Cerebellar cortex (tissue), 1 donor: ENCODE measurements at regions not wholly inside any gene's neighbourhood (a gene's known extent, or its start where the extent isn't known, plus 50 kb on each side); places are given as distances from the start of the nearest gene placed in this dataset.

Experiments used
- DNase-seq: peaks from one replicate; pipeline ENCODE4 v3.0.0-alpha.2; 2015; ENCODE audit warnings: low spot score

DNA sequence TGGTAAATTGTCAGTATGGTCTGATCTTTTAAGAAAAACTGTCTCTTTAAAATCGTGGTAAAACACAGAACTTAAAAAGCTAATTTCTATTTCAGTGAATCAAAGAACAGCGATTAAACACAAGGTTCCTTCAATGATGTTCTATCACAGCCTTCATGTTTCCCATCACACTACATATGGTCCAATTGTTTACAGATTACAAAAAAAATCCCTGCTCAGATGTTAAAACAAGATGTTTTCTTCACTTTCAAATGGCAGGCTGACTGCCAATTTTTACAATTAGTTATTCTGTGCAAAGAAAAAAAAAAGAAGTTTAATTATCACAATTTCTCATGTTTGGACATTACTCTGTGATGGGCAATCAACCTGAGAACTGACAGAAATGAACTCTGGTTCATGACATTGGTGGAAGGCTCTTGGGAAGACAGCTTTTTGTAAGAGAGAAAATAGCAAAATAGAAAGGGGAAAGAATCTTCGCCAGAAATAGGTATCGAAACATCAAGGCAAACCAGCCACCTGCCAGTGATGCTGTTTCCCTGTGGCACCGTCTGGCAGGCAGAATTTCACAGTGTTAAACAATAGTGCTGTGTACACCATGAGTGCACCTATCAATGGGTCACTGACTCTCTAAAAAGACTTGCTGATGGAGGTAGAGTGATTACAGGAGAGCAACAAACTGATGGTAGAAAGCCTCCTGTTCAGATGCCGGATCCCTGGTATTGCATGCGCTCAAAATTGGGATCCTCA is 1020.0 kb upstream of the ARRDC3 start:
- no peak for DNase-seq

DNA sequence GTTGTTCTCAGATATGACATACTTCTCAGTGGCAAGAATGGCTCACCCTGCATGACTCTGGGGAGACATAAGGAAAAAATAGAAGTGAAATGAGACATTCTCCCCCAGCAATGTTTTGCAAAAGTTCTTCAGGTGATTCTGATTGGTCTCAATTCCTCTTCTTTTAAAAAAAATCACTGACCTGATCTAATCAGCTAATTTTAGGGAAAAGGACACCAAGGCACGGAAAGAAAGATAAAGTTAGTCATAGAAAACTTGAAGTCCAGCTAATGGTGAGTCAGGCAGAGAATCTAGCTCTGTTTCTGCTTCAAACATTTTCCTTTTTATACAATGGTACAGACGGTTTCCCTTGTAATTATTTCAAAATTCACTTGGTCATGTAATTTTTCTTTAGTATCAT is 1018.9 kb upstream of the ARRDC3 start:
- DNase-seq: no peak

DNA sequence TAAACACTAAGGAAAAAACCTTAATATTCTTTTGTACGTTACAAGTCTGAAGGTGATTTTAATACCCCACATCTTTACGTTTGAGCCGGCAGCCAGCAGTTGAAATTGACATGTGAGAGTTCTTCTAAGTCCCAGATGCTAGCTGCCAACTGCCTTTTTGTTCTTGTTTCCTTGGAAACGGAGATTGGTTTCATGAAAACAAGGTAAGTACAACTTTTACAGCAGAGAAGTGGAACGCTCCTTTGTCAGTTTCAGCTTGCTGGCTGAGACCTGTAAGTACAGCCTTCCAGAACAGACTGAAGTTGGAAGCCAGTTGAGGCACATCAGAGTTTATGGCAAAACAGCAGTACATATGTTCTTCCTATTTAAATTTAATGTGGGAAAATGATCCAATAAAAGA is 1018.4 kb upstream of the ARRDC3 start:
- peak; percentile 7 for DNase-seq

DNA sequence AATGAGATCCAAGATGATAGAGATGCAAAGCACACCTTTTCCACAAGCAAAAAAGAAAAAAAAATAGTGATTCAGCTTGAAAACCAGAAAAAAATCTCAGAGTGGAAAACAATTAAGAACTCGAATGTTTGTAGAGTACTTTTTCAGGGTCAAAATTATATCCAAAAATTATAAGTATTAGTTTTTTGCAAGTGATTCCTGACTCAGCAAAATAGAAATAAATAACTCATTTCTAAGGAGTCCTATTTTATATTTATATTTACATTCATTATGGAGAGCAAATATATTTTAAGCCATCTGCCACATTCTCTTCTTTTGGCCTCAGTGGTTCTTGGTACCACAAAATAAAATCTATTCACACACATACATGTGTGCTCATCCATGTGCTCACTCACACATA is 1011.8 kb upstream of the ARRDC3 start:
- DNase-seq: no peak

DNA sequence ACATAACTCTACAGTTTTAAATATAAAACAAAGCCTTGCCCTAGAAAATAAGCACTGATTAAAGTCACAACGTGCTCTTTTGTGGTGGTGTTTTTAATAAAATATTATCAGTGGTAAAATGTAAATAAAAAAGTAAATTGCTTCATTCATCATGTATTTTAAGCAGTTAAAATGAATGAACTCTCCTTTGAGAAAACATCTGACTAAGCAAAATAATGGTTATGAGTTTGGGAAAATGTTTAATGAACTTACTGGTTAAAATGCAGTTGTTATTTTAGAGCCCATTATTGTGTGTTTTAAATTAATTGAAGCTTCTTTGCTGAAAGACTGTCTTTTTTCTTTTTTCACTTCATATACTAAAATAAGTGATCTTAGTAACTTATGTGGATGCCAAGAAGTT is 1007.5 kb upstream of the ARRDC3 start:
- no peak for DNase-seq

DNA sequence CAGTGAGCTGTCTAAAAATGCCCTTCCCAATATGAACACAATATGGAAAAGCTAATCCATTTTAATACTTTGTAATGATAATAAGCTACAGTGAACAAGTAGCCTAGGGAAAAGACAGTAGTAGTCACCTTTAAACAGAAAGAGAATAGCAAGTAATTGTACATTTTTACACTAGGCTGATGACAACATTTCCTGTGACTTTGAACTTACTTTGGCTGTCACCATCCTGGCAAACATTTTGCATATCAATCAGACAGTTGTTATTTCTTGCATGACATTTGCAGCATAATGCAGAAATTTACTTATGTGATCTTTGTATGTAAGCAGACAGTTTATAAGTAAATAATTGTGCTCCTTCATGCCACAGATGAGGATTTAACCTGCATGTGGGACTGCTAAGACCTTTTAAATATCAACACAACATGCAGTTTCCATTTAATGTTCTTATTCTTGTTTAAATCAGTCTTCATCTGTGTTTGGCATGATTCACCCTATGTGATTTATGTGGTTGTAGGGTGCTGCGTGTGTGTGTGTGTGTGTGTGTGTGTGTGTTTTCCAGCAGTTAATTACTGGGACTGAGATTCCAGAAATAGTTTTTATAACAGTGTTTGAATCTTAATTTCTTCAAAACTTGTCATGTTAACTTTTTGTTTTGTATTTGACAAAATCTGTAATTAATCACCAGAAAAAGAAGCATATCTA is 997.1 kb upstream of the ARRDC3 start:
- DNase-seq: no peak

DNA sequence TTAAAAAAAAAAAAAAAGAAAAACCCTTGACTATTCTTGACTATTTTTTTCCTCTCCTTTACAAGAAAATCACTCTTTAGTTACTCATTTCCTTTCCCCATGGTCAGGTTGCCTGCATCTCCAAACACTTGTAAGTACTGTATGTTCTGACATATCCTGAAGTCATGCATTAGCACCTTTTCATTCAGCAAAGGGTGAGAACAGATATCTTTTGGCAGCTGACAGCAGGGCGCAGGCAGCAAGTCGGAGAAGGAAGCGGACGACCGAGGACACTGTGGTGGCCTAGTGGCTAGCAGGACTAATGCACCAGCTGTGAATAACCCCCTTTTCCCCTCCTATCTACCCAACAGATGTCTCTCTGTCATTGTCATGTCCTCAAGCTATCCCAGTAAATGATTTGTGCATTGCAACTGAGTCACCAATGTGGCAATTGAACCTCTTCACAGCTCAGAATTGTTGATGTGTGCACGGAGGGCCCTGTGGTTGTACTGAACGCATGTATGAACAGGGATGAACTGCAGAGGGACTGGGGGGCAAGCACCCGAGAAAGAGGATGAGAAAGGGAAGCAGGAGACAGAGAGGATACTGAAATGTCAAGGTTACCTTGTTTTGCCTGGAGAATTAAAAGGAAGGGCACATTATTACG is 996.0 kb upstream of the ARRDC3 start:
- no peak for DNase-seq

DNA sequence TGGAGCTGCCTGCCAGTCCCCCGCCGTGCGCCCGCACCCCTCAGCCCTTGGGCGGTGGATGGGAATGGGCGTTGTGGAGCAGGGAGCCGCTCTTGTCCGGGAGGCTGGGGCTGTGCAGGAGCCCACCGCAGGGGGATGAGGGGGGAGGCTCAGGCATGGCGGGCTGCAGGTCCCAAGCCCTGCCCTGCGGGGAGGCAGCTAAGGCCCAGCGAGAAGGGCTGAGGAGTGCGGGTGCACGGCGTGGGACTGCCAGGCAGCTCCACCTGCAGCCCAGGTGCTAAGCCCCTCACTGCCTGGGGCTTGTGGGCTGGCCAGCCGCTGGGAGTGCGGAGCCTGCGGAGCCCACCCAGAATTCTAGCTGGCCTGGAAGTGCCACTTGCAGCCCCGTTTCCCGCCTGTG is 991.7 kb upstream of the ARRDC3 start:
- DNase-seq: no peak

DNA sequence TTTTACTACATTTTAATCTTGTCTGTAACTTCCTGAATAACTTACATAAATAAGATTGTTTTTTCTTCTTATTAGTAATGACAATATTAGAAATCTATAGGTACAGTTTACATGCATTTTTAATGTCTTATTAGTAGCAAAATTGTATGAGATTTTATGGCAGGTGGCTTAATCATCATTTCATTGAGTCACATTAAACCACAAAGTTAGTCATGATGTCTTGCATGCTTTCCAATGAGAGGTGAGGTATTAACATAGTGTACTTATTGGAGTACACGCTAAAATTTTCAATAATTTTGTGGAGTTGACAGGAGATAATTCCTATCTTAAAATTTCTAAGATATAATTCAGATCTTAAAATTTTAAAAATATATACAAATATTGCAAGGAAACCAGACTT is 989.6 kb upstream of the ARRDC3 start:
- DNase-seq: no peak

DNA sequence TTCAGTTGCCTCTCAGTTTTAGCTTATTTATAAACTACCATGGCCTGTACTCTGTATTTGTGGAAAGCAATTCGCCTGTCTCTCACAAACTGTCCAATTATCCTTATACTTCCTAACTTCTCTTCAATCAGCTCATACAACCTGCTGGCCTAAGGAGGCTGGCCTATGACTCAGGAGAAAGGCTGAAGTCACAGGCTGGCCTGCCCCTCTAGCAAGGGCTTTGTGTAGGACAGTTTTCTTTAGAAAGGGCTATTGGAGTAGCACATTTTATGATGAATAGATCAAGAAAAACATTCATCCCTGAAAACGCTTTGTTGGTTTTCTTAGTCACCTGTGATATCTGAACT is 988.7 kb upstream of the ARRDC3 start:
- no peak for DNase-seq

DNA sequence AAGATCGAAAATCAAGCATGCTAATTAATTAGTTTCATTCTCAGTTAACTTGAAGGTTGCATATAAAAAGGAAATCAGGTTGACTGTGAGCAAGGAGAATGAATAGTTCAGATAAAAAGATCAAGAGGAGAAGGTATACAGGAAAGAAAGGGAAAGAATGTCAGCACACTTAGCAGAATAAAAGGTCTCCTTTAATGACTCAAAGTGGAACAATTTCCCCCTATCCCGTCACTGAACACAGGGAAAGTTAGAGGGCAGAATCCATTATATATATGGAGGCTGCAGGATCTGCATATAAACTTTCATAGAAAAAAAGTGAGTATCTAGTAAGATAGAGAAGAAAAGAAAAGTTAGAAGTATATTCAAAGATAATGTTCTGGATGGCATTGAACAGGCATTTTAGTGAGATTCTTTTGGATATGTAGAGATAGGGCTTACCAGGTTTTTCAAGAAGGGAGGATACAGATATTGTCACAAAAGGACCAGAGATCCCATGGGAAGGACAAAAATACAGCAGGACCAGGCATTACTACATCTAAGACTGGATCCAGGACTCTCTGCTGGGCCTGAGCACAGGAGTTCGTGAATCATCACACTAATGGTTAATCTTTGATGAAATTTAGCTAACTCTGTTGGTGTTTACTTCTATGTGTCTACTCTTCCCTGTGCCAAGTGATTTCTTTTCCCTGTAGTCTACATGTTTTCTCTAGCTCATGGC is 988.2 kb upstream of the ARRDC3 start:
- DNase-seq: no peak

DNA sequence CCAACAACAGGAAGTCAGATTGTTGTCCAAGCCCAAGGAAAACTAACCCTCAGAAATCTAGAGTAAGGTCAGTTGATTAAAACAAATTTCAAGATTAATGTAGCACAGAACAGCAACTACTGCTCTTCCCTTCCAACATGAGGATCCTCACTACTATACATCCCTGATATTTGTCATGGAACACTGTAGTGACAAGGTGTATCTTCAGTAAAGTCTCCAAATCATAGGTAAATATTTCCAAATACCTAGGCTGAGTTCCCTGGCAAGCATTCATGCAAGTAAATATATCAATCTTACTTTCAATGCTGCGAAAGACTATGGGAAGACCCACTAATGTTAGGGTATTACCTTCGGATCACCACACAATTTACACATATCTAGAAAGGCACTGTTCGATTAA is 986.9 kb upstream of the ARRDC3 start:
- DNase-seq: no peak

DNA sequence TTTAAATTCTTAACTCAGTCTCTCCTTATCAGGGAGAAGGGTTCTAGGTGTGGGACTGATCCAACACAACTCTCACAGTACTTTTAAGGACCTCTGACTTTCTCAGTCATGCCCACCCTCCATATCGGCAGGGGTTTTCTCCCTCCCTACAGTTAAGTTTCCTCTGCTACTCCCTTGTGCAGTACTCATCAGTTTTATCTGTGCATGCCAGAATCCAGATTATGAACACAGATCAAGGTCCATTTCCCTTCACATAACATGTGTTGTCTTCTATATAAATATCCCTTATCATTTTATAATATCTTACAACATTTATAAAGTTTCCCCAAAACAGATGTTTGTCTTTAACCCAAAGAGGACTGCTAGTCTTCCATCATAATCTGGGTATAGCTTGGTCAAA is 986.5 kb upstream of the ARRDC3 start:
- DNase-seq: no peak

DNA sequence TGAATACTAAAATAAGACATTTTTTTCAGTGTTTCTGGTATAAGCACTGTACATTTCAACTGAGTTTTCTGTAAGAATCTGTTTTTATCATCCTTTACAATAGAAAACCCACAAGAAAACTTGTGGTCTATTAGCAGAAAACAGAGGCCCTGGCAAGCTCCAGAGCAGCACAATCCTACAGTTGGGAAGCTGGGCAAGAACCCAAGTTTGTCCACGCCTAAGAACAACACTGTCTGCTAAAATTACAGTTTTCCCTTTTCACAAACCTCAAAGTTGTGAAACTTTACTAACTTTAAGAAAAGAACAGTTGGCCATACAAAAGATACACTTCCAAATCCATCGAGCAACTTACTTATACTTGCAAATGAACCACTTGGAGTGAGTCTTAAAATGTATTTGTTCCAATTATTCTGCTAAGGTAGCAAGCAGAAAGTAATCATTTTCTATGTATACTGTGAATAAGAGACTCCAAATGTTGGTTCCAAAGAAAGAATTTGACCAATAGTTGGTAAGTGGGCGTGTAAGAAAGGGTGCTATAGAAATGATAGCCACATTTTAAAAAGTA is 982.0 kb upstream of the ARRDC3 start:
- DNase-seq: peak; percentile 8

DNA sequence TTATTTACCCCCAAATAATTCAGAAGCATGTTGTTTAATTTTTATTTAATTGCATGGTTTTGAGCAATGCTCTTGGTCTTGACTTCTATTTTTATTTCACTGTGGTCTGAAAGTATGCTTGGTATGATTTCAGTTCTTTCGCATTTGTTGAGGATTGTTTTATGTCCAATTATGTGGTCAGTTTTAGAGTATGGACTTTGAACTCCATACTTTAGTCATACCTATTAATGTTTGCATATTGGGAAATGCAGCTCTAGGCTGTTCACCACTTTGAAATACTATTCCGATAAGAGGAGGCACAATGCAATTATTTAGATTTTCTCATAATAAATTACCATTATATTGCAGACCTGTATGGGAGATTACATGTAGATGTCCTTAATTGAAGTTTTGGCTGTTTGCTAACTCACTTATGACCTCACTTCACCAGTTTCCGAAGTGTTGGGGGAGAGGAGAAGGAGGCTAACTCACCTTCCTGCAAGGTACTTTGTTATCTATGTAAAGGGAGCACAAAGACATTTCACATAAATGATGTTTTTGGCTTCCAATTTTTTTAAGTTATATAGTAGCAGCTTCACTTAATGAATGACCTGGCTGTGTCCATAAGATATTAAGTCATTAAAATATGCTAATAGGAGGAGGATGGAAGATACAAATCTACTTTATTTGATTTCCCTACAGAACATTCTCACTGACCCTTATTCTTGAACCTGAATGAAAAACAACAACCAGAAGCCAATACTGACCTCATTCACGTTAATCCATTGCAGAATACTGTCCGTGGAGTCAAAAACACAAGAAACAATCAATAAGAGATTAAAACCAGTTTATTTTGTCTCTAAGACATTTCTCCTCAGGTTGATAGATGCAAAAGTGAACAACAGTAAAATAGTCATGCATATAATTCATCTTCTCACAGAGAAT is 970.3 kb upstream of the ARRDC3 start:
- no peak for DNase-seq

DNA sequence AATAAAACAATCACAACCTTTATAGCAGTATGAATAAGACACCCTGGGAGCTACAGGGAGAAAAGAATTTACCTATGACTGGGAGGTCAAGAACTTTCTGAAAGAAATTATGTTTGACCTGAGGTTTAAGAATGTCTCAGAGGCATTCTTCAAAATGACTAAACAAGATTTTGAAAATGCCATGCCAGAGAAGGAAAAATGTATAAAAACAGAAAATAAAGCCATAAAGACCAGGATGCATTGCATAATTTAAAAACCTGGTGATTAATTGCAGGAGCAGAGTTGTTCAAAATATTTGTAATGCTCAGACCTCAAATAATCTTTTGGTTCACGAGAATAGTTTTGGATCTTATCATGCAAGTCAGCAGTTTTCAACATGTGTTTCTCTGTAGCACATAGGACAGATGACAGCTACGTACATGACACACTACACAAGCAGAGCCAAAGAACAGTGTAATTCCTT is 954.7 kb upstream of the ARRDC3 start:
- no peak for DNase-seq

DNA sequence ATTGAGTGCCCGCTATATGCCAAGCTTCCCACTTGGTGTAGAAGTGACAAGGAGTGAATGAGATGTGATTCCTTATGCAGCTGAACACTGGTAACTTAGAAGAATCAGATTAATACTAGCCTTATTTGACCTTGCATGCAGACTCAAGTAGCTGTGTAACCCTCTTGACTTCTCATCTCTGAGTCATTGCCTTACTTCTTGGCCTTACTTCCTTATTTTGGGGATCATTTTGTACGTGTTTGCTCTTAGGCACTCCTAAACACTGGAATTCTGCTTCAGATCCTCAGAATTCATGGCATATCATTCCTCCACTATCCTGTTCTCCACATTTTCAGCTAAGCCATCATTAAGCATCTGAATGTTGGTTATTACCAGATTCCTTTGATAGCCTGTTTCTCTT is 948.9 kb upstream of the ARRDC3 start:
- no peak for DNase-seq

DNA sequence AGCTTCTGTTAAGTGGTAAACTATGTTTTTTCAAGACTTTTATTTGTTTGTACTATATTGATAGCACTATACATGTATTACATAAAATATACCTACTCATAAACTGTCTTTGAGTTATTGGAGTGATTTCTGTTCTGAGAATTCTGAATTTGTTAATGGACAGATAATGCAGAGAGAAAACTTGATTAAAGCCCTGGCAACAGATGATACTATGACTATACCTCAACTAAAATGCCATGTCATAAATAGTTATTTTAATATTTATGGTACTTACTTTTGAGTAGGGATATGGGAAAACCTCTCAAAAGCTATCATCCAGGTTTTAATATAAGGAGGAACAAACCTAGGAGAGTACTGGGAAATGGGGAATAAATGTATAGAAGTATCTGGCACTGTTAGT is 947.2 kb upstream of the ARRDC3 start:
- no peak for DNase-seq

DNA sequence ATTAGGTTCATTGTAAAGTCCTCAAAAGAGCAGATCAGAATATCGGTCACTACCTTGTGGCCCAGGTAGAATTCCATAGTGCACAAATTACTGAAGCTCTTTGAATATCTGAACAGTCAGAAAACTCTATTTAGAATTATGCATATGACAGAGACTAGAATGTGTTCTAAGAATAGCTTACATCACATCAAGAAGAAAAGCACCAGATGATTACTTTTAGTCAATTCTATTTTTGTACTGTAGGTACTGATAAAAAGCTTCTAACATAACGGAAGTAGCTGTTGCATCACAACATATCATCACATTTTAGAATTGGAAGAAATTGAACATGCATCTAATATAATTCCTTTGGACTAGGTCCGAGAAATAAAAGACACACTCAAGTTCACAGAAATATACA is 946.6 kb upstream of the ARRDC3 start:
- DNase-seq: no peak

DNA sequence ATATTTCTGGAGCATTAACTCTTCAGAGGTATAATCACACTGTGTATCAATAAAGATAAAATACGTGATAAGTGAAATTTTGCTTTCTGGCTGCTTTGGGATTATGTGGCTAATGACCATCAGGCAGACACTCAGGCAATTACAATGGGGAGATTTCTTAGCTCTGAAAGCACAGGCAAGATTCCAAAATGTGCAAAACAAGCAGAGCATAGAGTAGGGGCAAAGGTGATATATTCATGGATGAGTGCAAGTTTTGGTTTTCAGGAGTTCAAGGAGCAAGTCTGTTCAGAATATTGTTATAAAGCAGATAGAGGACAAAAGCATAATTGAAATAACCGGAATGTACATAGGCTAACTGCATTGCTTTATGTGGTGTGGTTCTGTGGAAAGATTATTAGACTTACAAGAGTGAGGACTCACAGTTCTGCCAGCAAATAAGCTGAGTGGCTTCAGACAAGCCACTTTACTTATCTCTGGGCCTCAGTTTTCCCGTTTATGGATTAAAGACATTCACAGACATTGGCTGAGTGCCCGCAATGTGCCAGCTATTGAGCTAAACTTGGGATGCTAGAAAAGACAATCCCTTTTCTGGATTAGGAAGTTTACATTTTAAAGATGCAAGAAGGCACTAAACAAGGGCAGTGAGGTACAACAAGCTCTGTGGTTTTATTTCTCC is 945.6 kb upstream of the ARRDC3 start:
- DNase-seq: no peak

DNA sequence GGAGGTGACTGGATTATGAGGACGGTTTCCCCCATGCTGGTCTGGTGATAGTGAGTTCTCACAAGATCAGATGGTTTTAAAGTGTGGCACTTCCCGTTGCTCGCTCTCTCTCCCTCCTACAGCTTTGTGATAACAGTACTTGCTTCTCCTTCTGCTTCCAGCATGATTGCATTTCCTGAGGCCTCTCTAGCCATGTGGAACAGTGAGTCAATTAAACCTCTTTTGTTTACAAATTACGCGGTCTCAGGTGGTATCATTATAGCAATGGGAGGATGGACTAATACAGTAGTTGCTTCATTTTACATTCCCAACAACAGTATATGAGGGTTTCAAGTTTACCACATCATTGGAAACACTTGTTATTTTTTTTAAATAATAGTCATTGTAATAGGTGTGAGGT is 937.3 kb upstream of the ARRDC3 start:
- DNase-seq: no peak
